Activated CD8-positive, alpha-beta memory T cell treated with anti-CD3 and anti-CD28 coated beads for 4 hours (primary cell): ENCODE measurements at regions not wholly inside any gene's neighbourhood (a gene's known extent, or its start where the extent isn't known, plus 50 kb on each side); places are given as distances from the start of the nearest gene placed in this dataset.

Experiments used
- DNase-seq, 2 donors: peaks; one replicate each; pipeline ENCODE4 v3.0.0-alpha.2; 2020; ENCODE audit warnings: low read depth in 2 of 2

- DNase-seq: no peak
These were observed 815.3 kb upstream of the HS6ST1 start for GRCh38 chr2:129133692-129134641.

DNA sequence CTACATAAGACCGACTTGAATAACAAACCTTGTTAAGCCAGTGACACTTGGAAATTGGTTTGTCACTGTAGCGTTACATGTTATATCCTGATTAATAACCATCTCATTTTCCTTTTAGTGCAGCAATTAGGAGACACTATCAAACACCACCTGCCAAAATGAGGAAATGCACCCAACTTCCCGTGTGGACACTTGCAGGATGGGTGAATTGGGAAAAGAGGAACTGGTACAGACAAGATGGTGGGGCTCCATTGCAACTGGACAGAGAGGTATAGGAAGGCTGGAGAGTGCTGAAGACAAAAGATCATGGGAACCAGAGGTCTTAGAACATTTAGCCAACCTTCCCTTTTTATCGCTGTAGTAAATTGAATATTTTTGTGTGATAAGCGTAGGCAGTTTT, 816.3 kb upstream of the HS6ST1 start:
- DNase-seq: no peak

DNA sequence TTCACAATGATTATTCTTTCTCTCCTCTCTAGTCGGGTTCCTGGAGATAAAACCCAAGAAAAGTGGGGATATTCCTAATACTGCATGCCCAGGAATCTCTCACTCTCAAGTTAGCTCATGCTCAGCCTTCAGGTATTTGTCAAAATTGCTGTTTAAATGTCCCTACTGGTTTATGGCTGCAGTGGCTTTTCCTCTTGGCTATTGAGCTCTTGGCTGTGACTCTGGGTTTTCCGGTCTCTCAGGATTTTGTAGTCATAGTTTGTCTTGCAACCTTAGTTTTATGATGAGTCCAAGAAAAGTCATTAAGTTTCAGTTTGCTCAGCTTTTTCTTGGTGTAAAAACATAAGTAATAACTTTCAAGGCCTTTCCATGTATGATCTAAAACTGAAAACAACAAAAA, 820.7 kb upstream of the HS6ST1 start:
- no peak for DNase-seq

DNA sequence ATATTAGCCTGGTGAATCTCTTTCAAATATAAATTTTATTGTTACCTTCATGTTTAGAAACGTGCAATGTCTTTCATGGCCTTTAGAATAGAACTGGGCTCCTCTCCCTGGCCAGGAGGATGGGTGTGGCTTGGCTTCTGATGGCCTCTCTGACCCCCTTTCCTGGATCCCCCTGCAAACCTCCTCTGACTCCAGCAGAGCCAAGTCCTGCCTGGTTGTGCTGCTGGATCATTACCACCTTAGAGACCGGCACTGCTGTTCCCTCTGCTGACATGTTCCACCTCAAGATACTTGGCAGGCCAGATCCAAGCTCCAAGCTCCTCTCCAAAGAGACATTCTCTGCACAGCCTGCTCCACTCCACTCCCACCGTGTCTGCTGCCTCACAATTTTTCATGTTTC, 823.8 kb upstream of the HS6ST1 start:
- no peak for DNase-seq

- no peak for DNase-seq
These were observed 825.6 kb upstream of the HS6ST1 start for GRCh38 chr2:129144082-129144791.

- no peak for DNase-seq
These were observed 827.0 kb upstream of the RAB6C start for GRCh38 chr2:129152514-129152913.

DNA sequence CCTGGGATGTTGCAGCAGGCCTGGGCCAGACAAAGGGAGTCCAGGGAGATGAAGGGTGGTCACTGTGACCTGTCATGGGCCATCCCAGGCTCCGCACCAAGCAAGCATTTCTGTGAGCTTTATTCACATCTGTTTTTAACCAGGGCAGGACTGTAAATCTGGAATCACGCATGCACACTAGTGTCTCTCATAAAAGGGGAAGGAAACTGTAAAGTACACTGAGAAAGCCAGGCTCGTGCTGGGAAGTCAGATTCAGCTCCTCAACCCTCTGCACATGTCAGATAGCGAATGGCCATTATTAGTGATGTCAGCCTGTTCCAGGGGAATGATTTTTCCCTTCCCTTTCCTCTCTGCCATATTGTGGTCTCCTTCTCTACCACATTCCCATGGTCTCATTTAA, 818.6 kb upstream of the RAB6C start:
- DNase-seq: no peak

DNA sequence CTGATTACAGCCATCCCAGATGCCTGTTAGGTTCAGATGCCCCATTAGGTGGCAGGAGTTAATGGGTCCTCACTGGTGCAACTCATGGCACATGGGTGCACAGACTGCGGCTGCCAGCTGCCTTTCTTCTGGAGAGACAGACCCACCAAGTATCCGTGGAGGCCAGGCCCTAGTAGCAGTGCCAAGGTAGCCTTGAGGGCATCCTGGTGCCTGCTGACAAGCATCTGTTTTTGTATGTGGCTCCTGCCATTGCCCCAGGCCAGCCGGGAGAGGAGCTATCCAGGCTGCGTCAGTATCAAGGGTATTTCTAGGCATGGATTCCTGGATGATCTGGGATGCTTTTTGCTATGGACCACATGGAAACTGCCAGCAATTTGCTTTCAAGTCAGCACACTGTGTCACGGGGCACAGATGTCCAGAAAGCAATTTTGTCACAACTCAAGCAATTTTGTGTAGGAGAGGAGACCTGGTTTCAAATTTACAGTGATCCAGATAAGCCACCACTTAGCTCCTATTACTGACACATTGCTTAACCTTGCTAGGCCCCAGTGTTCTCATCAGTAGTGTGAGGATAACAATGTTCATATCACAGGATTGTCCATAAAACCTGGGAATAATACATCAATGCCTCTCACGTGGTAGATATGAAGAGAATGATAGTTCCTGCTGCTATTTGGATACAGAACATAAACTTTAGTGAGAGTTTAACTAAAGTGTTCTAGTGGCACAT, 815.1 kb upstream of the RAB6C start:
- DNase-seq: no peak

- DNase-seq: no peak
These were observed 814.5 kb upstream of the RAB6C start for GRCh38 chr2:129165006-129165405.

DNA sequence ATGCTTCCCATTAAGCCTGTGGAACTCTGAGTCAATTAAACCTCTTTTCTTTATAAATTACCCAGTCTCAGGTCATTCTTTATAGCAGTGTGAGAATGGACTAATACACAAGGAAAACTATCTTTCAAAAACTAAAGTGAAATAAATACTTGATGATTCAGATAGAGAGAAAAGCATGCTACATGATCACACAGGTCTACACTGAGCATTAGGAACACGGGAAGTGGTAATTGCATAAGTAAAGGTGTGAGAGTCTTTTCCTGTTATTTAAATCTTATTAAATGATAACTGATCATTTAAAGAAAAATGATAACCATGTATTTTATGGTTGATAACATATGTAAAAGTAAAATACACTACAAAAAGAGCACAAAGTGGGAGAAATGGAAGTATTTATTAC, 812.0 kb upstream of the RAB6C start:
- no peak for DNase-seq

DNA sequence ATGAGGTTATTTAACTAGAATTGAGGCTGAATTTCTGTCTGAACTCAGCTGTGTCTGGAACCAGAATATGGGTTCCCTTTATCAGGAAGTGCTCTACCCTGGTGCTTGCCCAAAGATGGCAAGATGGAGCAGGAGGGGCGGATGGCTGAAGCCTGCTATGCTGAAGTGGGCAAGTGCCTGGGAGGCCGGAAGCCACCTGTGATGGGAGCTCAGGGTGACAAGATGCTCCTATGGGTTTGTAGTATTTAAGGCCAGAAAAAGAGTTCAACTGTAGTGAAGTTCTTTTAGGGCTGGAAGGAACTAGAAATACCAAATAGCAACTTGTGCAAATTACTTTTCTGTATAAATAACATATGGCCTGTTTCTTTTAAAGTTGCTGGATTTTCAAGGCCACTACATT, 808.9 kb upstream of the RAB6C start:
- no peak for DNase-seq

DNA sequence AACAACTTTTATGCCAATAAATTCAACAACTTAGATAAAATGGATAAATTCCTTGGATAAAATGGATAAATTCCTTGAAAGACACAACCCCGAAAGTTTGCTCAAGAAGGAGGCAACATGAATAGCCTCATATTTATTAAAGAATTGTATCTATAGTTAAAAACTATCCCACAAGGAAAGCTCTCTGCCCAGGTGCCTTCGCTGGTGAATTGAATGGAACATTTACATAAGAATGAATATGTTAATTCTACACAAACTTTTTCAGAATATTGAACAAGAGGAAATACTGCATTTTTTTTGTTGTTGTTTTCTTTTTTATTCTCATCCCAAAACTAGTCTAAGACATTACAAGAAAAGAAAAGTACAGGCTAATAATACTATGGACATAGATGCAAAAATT, 805.3 kb upstream of the RAB6C start:
- DNase-seq: no peak

GRCh38 chr2:129175051-129175450, 804.4 kb upstream of the RAB6C start:
- DNase-seq: no peak

- DNase-seq: no peak
These were observed 803.1 kb upstream of the RAB6C start for GRCh38 chr2:129176375-129176774.

GRCh38 chr2:129178356-129178755, 801.1 kb upstream of the RAB6C start:
- no peak for DNase-seq

- DNase-seq: no peak
These were observed 800.3 kb upstream of the RAB6C start for GRCh38 chr2:129179199-129179598.

DNA sequence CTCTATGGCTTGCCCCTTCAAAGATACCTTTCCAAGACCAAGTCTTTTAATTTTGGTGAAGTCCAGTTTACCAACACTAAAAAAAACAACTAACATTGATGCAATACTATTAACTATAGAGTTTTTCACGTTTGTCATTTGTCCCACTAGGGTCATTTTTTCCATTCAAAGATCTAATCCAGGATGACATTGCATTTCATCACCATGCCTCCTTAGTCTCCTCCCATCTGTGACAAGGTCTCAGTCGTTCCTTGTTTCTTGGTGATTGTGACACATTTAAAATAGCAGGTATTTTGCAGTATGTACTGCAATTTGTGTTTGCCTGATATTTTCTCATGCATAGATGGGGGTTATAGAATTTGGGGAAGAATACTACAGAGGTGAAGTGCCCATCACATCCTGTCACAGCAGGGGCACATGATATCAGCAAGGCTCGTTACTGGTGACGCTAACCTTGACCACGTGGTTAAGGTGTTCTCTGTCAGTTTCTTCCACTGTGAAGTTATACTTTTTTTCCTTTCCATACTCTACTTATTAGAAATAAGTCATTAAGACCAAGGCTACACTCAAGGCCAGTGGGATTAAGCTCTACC, 799.2 kb upstream of the RAB6C start:
- no peak for DNase-seq

DNA sequence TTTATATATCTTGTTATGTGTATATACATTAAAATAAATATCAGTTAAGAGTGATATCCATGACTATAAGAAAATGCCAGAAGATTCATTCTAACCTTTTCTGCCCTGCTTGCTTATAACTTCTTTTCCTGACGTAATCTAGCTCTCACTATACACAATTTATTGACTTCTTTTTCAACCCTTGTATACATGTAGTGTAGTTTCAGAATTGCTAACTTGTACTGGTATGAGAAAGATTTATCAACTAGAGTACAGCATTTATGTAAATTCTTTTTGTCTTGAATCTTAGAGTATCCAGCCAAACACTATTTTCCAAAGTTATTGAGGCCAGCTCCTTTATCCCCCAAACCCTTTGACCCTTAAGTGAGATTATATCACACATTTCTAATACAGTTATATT, 798.0 kb upstream of the RAB6C start:
- no peak for DNase-seq

DNA sequence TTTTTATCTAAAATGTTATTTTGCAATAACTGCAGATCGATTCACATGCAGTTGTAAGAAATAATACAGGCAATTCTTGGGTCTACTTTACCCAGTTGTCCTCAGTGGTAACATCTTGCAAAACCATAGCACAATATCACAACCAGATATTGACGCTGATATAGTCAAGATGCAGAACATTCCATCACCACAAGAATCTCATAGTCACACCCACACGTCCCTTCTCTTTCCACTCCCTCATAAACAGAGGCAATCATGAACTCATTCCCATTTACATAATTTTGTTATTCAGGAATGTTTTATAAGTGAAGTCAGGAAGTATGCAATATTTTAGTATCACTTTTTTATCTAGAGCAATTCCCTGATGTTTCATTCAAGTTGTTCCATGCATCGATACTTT, 797.5 kb upstream of the RAB6C start:
- DNase-seq: no peak

DNA sequence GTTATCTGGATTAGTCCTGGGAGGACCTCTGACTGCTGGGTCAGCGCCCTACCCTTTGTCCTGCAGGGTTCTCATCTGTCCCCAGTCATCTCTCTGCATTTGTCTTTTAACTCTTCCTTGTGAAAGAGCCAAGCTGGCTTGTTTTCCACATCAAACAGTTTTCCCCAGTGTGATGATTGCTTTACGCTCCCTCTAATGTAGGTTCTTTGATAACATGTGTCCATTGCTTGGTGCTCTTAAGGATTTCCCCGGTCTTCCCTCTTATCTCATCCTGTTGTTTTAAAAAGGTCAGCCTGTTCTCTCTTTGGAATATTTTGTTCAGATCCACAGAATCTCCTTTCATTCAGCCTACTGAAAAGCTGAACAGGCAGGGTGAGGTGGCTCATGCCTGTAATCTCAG, 792.1 kb upstream of the RAB6C start:
- no peak for DNase-seq

DNA sequence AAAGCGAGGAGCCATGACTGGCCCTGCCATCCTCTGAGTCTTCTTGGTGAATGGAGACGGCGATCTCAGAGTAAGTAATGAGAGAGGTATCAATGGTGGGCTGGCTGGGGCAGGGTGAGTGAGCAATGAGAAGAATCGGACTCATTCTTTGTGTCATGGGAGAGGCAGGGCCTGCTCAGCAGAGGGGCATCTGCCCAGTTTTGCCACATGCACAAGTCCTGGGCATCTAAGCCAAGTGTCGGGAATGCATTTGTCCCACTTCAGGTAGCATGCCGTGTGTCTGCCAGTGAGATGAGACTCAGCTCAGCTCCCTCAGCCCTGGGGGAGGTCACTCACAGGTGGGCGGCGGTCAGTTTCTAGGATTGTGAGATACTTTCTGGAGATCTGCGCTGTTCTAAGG, 791.0 kb upstream of the RAB6C start:
- no peak for DNase-seq
